ENCODE measurements at regions not wholly inside any gene's neighbourhood (a gene's known extent, or its start where the extent isn't known, plus 50 kb on each side); places are given as distances from the start of the nearest gene placed in this dataset.

- Histone ChIP-seq H2AFZ (replicated peaks; ENCODE audit: low read length, poor library complexity) (no peak overlapping the region), H3K27me3 (ENCODE audit: control insufficient read depth, insufficient read depth, low read length) (no peaks in the 10 kb centered on the region), H2AK9ac (replicated peaks; ENCODE audit: low read depth, low read length, poor library complexity) (no peak overlapping the region), H3K36me3 (ENCODE audit: control insufficient read depth, insufficient read depth, low read length) (no peaks in the 10 kb centered on the region), H2BK5ac (ENCODE audit: low read depth, low read length, poor library complexity, severe bottlenecking) (no peak overlapping the region), H3K4me1 (ENCODE audit: control insufficient read depth, insufficient read depth, low read length) (peaks cover 2% of the 10 kb centered on the region; the same call in 1 of the 2 replicates), H2BK20ac (ENCODE audit: low read depth, low read length) (no peak overlapping the region), H2BK120ac (ENCODE audit: low read depth, low read length) (no peak overlapping the region), H4K91ac (ENCODE audit: insufficient read depth, low read depth, low read length) (no peak overlapping the region), H2AK5ac (ENCODE audit: low read depth, low read length) (no peak overlapping the region), H3K23ac (ENCODE audit: low read depth, low read length) (no peak overlapping the region), H2BK15ac (ENCODE audit: low read depth, low read length) (no peak overlapping the region), H3K27ac (ENCODE audit: insufficient read depth, low read length) (no peak overlapping the region), H3K4me2 (ENCODE audit: low read depth, low read length) (peak overlapping the region; percentile 22; the same call in 1 of the 2 replicates), H4K20me1 (ENCODE audit: insufficient read depth, low read length) (no peaks in the 10 kb centered on the region), H4K8ac (ENCODE audit: low read depth in 2 of 2, low read length in 2 of 2) (no peak overlapping the region), H3K18ac (ENCODE audit: low read depth, low read length) (no peak overlapping the region), H3K4me3 (ENCODE audit: insufficient read depth, low read depth, low read length) (no peak overlapping the region), H4K5ac (ENCODE audit: low read depth, low read length) (no peak overlapping the region; the same call in 1 of the 2 replicates), H3K9ac (ENCODE audit: low read depth, low read length) (no peak overlapping the region), H3K79me1 (ENCODE audit: low read depth in 1 of 2, low read length in 2 of 2) (no peaks in the 10 kb centered on the region), H3K14ac (replicated peaks; ENCODE audit: low read depth, low read length) (no peak overlapping the region), H3K4ac (ENCODE audit: low read depth, low read length) (no peak overlapping the region), H3K9me3 (ENCODE audit: control insufficient read depth, insufficient read depth, low read length) (peaks cover 7% of the 10 kb centered on the region), H3K9me1 (ENCODE audit: insufficient read depth, low read length) (no peaks in the 10 kb centered on the region), H3K56ac (ENCODE audit: extremely low read depth, insufficient read depth, low read length) (no peak overlapping the region)
- DNase-seq (peak; percentile 56), ATAC-seq (ENCODE audit: low read depth) (peak; percentile 37; the same call in 1 of the 2 replicates)
- POLR2A ChIA-PET (ENCODE audit: unreplicated experiment): no interaction called here
- WGBS, 2 experiments (ENCODE audit: extremely low coverage in 2 of 2, insufficient read length in 1 of 2): no CpG with 5 or more reads among the region's 2 CpGs
- in situ Hi-C loops (cut with MboI; ENCODE audit: low sequenced_read_pairs): no loop called here
- no peak for TF ChIP-seq RCOR1 (IDR thresholded peaks at IDR 0.05; ENCODE audit: insufficient replicate concordance, low read length)
- CTCF ChIA-PET: no interaction called here
- dilution Hi-C loops (cut with HindIII; ENCODE audit: low sequenced_read_pairs, unreplicated experiment): no loop called here
- no TSS peak for BruUV-seq (replicated peaks)
- intact Hi-C loops (cut with micrococcal nuclease): no loop called here
These were observed 120.9 kb upstream of the PRDX6 start for GRCh38 chr1:173356191-173356762.

Data from IMR-90 (cell line).